ENCODE measurements at regions not wholly inside any gene's neighbourhood (a gene's known extent, or its start where the extent isn't known, plus 50 kb on each side); places are given as distances from the start of the nearest gene placed in this dataset.
"Not testable (repeated sequence)": the region's sequence is repeated elsewhere in the genome, so short reads cannot be mapped to it uniquely, and the experiment has no call there.

GRCh38 chr6:50899306-50899870 is 80.7 kb downstream of the TFAP2B start:
- Histone ChIP-seq H3K27me3 (ENCODE audit: insufficient read depth, low read length, poor library complexity) (no peaks in the 10 kb centered on the region), H4K5ac (ENCODE audit: low read length) (no peak overlapping the region), H2BK120ac (ENCODE audit: low read depth, low read length) (no peak overlapping the region), H3K4me1 (ENCODE audit: control insufficient read depth, low read depth, low read length) (no peaks in the 10 kb centered on the region), H3K4me3 (ENCODE audit: low read length) (no peak overlapping the region), H3K9ac (ENCODE audit: low read length) (no peak overlapping the region), H2BK5ac (ENCODE audit: low read length) (no peak overlapping the region), H3K56ac (ENCODE audit: low read length) (no peak overlapping the region), H3K4ac (ENCODE audit: low read depth, low read length) (no peak overlapping the region), H3K4me2 (ENCODE audit: low read length) (no peak overlapping the region), H3K27ac (ENCODE audit: low read depth, low read length) (no peak overlapping the region), H2BK15ac (replicated peaks; ENCODE audit: low read depth) (no peak overlapping the region), H4K8ac (ENCODE audit: low read depth, low read length) (no peak overlapping the region), H3K36me3 (ENCODE audit: control insufficient read depth, insufficient read depth, low read length) (no peaks in the 10 kb centered on the region), H3K79me2 (ENCODE audit: control insufficient read depth, insufficient read depth, low read length) (no peaks in the 10 kb centered on the region), H3K23ac (ENCODE audit: low read length) (no peak overlapping the region), H3K79me1 (ENCODE audit: low read length) (no peaks in the 10 kb centered on the region), H2AK5ac (ENCODE audit: low read length) (no peak overlapping the region), H3K18ac (ENCODE audit: low read length) (no peak overlapping the region)
- no peak for DNase-seq
- no CpG with 5 or more reads among the region's 2 CpGs for WGBS (ENCODE audit: extremely low coverage, insufficient coverage, low lambda C conversion rate)

GRCh38 chr6:50902260-50902659 is 83.6 kb downstream of the TFAP2B start:
- no peaks in the 10 kb centered on the region for H3K79me1 ChIP-seq (ENCODE audit: low read length)

GRCh38 chr6:50905297-50905696 is 86.6 kb downstream of the TFAP2B start:
- no peak for DNase-seq
- H3K79me1 ChIP-seq (ENCODE audit: low read length): no peaks in the 10 kb centered on the region
- no peak overlapping the region for H3K4me2 ChIP-seq (ENCODE audit: low read length)
- no CpG with 5 or more reads among the region's 5 CpGs for WGBS (ENCODE audit: extremely low coverage, insufficient coverage, low lambda C conversion rate)
- H3K56ac ChIP-seq (ENCODE audit: low read length): no peak overlapping the region
- H3K4ac ChIP-seq (ENCODE audit: low read depth, low read length): no peak overlapping the region
- no peak overlapping the region for H3K27ac ChIP-seq (ENCODE audit: low read depth, low read length)
- no peak overlapping the region for H2BK120ac ChIP-seq (ENCODE audit: low read depth, low read length)
- no peak overlapping the region for H2BK5ac ChIP-seq (ENCODE audit: low read length)
- no peaks in the 10 kb centered on the region for H3K79me2 ChIP-seq (ENCODE audit: control insufficient read depth, insufficient read depth, low read length)
- no peaks in the 10 kb centered on the region for H3K27me3 ChIP-seq (ENCODE audit: insufficient read depth, low read length, poor library complexity)
- no peak overlapping the region for H2BK15ac ChIP-seq (replicated peaks; ENCODE audit: low read depth)
- no peak overlapping the region for H4K5ac ChIP-seq (ENCODE audit: low read length)
- no peak overlapping the region for H3K4me3 ChIP-seq (ENCODE audit: low read length)
- no peaks in the 10 kb centered on the region for H3K4me1 ChIP-seq (ENCODE audit: control insufficient read depth, low read depth, low read length)
- H3K18ac ChIP-seq (ENCODE audit: low read length): no peak overlapping the region
- H3K36me3 ChIP-seq (ENCODE audit: control insufficient read depth, insufficient read depth, low read length): no peaks in the 10 kb centered on the region
- H2AK5ac ChIP-seq (ENCODE audit: low read length): no peak overlapping the region
- no peak overlapping the region for H3K9ac ChIP-seq (ENCODE audit: low read length)
- H4K8ac ChIP-seq (ENCODE audit: low read depth, low read length): no peak overlapping the region
- no peak overlapping the region for H3K23ac ChIP-seq (ENCODE audit: low read length)

More at GRCh38 chr6:50902260-50902659, 83.6 kb downstream of the TFAP2B start:
- H3K4me2 ChIP-seq (ENCODE audit: low read length): no peak overlapping the region
- no peak overlapping the region for H3K56ac ChIP-seq (ENCODE audit: low read length)
- no peak overlapping the region for H3K27ac ChIP-seq (ENCODE audit: low read depth, low read length)
- no peak for DNase-seq
- no peak overlapping the region for H4K5ac ChIP-seq (ENCODE audit: low read length)
- no peak overlapping the region for H3K4ac ChIP-seq (ENCODE audit: low read depth, low read length)
- no peaks in the 10 kb centered on the region for H3K4me1 ChIP-seq (ENCODE audit: control insufficient read depth, low read depth, low read length)
- H2BK120ac ChIP-seq (ENCODE audit: low read depth, low read length): no peak overlapping the region
- H2BK15ac ChIP-seq (replicated peaks; ENCODE audit: low read depth): no peak overlapping the region
- H3K4me3 ChIP-seq (ENCODE audit: low read length): no peak overlapping the region
- no peaks in the 10 kb centered on the region for H3K36me3 ChIP-seq (ENCODE audit: control insufficient read depth, insufficient read depth, low read length)
- H4K8ac ChIP-seq (ENCODE audit: low read depth, low read length): no peak overlapping the region
- H2BK5ac ChIP-seq (ENCODE audit: low read length): no peak overlapping the region
- no peaks in the 10 kb centered on the region for H3K79me2 ChIP-seq (ENCODE audit: control insufficient read depth, insufficient read depth, low read length)
- no peaks in the 10 kb centered on the region for H3K27me3 ChIP-seq (ENCODE audit: insufficient read depth, low read length, poor library complexity)
- H3K9ac ChIP-seq (ENCODE audit: low read length): no peak overlapping the region
- H3K18ac ChIP-seq (ENCODE audit: low read length): no peak overlapping the region
- no peak overlapping the region for H2AK5ac ChIP-seq (ENCODE audit: low read length)
- H3K23ac ChIP-seq (ENCODE audit: low read length): no peak overlapping the region

- DNase-seq: no peak
- no peak overlapping the region for H4K8ac ChIP-seq (ENCODE audit: low read depth, low read length)
- H3K23ac ChIP-seq (ENCODE audit: low read length): no peak overlapping the region
- no peaks in the 10 kb centered on the region for H3K79me2 ChIP-seq (ENCODE audit: control insufficient read depth, insufficient read depth, low read length)
- no peak overlapping the region for H3K27ac ChIP-seq (ENCODE audit: low read depth, low read length)
- H3K4me1 ChIP-seq (ENCODE audit: control insufficient read depth, low read depth, low read length): no peaks in the 10 kb centered on the region
- H3K4me3 ChIP-seq (ENCODE audit: low read length): no peak overlapping the region
- H3K79me1 ChIP-seq (ENCODE audit: low read length): no peaks in the 10 kb centered on the region
- no peak overlapping the region for H3K56ac ChIP-seq (ENCODE audit: low read length)
- H2AK5ac ChIP-seq (ENCODE audit: low read length): no peak overlapping the region
- H3K36me3 ChIP-seq (ENCODE audit: control insufficient read depth, insufficient read depth, low read length): no peaks in the 10 kb centered on the region
- no peak overlapping the region for H2BK15ac ChIP-seq (replicated peaks; ENCODE audit: low read depth)
- no peaks in the 10 kb centered on the region for H3K27me3 ChIP-seq (ENCODE audit: insufficient read depth, low read length, poor library complexity)
- no peak overlapping the region for H2BK5ac ChIP-seq (ENCODE audit: low read length)
- H3K18ac ChIP-seq (ENCODE audit: low read length): no peak overlapping the region
- H4K5ac ChIP-seq (ENCODE audit: low read length): no peak overlapping the region
- no peak overlapping the region for H3K4ac ChIP-seq (ENCODE audit: low read depth, low read length)
- no peak overlapping the region for H2BK120ac ChIP-seq (ENCODE audit: low read depth, low read length)
- no peak overlapping the region for H3K4me2 ChIP-seq (ENCODE audit: low read length)
- H3K9ac ChIP-seq (ENCODE audit: low read length): no peak overlapping the region
Observed at GRCh38 chr6:50907565-50907964, 88.9 kb downstream of the TFAP2B start.

- no peak for DNase-seq
- H3K4ac ChIP-seq (ENCODE audit: low read depth, low read length): no peak overlapping the region
- no peak overlapping the region for H3K4me3 ChIP-seq (ENCODE audit: low read length)
- H3K9ac ChIP-seq (ENCODE audit: low read length): no peak overlapping the region
- no peak overlapping the region for H3K18ac ChIP-seq (ENCODE audit: low read length)
- no peaks in the 10 kb centered on the region for H3K4me1 ChIP-seq (ENCODE audit: control insufficient read depth, low read depth, low read length)
- H3K36me3 ChIP-seq (ENCODE audit: control insufficient read depth, insufficient read depth, low read length): no peaks in the 10 kb centered on the region
- H3K4me2 ChIP-seq (ENCODE audit: low read length): no peak overlapping the region
- no peak overlapping the region for H3K27ac ChIP-seq (ENCODE audit: low read depth, low read length)
- no peak overlapping the region for H2BK15ac ChIP-seq (replicated peaks; ENCODE audit: low read depth)
- no peaks in the 10 kb centered on the region for H3K79me1 ChIP-seq (ENCODE audit: low read length)
- no CpG with 5 or more reads among the region's 20 CpGs for WGBS (ENCODE audit: extremely low coverage, insufficient coverage, low lambda C conversion rate)
- no peak overlapping the region for H3K56ac ChIP-seq (ENCODE audit: low read length)
- H2AK5ac ChIP-seq (ENCODE audit: low read length): no peak overlapping the region
- no peak overlapping the region for H2BK5ac ChIP-seq (ENCODE audit: low read length)
- H3K27me3 ChIP-seq (ENCODE audit: insufficient read depth, low read length, poor library complexity): no peaks in the 10 kb centered on the region
- H3K23ac ChIP-seq (ENCODE audit: low read length): no peak overlapping the region
- H2BK120ac ChIP-seq (ENCODE audit: low read depth, low read length): no peak overlapping the region
- H3K79me2 ChIP-seq (ENCODE audit: control insufficient read depth, insufficient read depth, low read length): no peaks in the 10 kb centered on the region
- H4K5ac ChIP-seq (ENCODE audit: low read length): no peak overlapping the region
- H4K8ac ChIP-seq (ENCODE audit: low read depth, low read length): no peak overlapping the region
Observed at GRCh38 chr6:50913105-50913770, 94.6 kb downstream of the TFAP2B start.

GRCh38 chr6:50921378-50921777 is 102.7 kb downstream of the TFAP2B start:
- not testable (repeated sequence) for H3K27me3 ChIP-seq (ENCODE audit: insufficient read depth, low read length, poor library complexity); H2BK5ac ChIP-seq (ENCODE audit: low read length); H3K4ac ChIP-seq (ENCODE audit: low read depth, low read length); H2BK120ac ChIP-seq (ENCODE audit: low read depth, low read length); H3K9ac ChIP-seq (ENCODE audit: low read length); H3K27ac ChIP-seq (ENCODE audit: low read depth, low read length); H3K79me1 ChIP-seq (ENCODE audit: low read length); H2AK5ac ChIP-seq (ENCODE audit: low read length); H3K4me1 ChIP-seq (ENCODE audit: control insufficient read depth, low read depth, low read length); H4K8ac ChIP-seq (ENCODE audit: low read depth, low read length); H2BK15ac ChIP-seq (replicated peaks; ENCODE audit: low read depth); H3K18ac ChIP-seq (ENCODE audit: low read length); H3K4me3 ChIP-seq (ENCODE audit: low read length); H3K56ac ChIP-seq (ENCODE audit: low read length); H3K36me3 ChIP-seq (ENCODE audit: control insufficient read depth, insufficient read depth, low read length); DNase-seq; H3K4me2 ChIP-seq (ENCODE audit: low read length); H3K23ac ChIP-seq (ENCODE audit: low read length); H4K5ac ChIP-seq (ENCODE audit: low read length); H3K79me2 ChIP-seq (ENCODE audit: control insufficient read depth, insufficient read depth, low read length)
- no CpG with 5 or more reads among the region's 7 CpGs for WGBS (ENCODE audit: extremely low coverage, insufficient coverage, low lambda C conversion rate)

All from mesendoderm (in vitro differentiated cells).